Lower leg skin (tissue), 4 donors: ENCODE measurements at regions not wholly inside any gene's neighbourhood (a gene's known extent, or its start where the extent isn't known, plus 50 kb on each side); places are given as distances from the start of the nearest gene placed in this dataset.

Experiments
- DNase-seq, 2 donors: peaks; one replicate each; pipeline ENCODE4 v3.0.0-alpha.2; 2019; ENCODE audit warnings: low spot score in 2 of 2
- H3K4me3 ChIP-seq: fragments of 200-600 bp; sonication (generic); 2 replicates; pipeline ENCODE4 v1.5.1; 2017; ENCODE audit warnings: mild to moderate bottlenecking, low read depth; ENCODE audit not compliant: poor library complexity, severe bottlenecking
- CTCF ChIP-seq, 3 donors: fragments of 450-650 bp; IDR thresholded peaks; one replicate each; pipeline ENCODE4 v1.5.1; 2016; ENCODE audit warnings: antibody characterized with exemption in 3 of 3, mild to moderate bottlenecking in 3 of 3, moderate library complexity in 2 of 3
- POLR2A ChIP-seq, 2 donors: fragments of 450-650 bp; IDR thresholded peaks; one replicate each; pipeline ENCODE4 v1.6.1; 2016 to 2017; ENCODE audit warnings: antibody characterized with exemption in 2 of 2, mild to moderate bottlenecking in 1 of 2, moderate library complexity in 1 of 2
- WGBS, 2 donors: methylation state at CpG; one replicate each; pipeline ENCODE4 v1.1.5; 2018; 5-methylcytosine and 5-hydroxymethylcytosine counted together
- intact Hi-C: fragments of 100-400 bp; cut with DNase I; formaldehyde crosslinking; loops from one replicate; pipeline ENCODE4 v1.15.0; 2023; ENCODE audit warnings: low total_unique reads

DNA sequence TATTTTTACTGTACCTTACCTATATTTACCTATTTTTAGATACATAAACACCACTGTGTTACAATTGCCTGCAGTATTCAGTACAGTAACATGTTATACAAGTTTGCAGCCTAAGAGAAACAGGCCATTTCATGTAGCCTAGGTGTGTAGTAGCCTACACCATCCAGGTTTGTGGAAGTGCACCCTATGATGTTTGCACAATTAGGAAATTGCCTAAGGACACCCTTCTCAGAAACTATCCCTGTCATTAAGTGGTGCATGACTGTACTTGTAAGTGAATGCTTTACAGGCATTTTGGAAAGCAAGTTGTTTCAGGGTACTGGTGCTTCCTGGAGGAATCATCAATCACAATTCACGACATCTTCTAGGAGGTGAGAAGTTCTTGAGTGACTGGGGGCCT lies 991.8 kb upstream of the SLIT2 start:
- DNase-seq = no peak
- WGBS, 2 donors = 24 to 31% methylated on average over 1 of the region's 1 CpG
- no peak overlapping the region for H3K4me3 ChIP-seq
- no peak for TF ChIP-seq CTCF (IDR thresholded peaks at IDR 0.05)
- no peak for TF ChIP-seq POLR2A (IDR thresholded peaks at IDR 0.05)
- intact Hi-C loops = no loop called here

DNA sequence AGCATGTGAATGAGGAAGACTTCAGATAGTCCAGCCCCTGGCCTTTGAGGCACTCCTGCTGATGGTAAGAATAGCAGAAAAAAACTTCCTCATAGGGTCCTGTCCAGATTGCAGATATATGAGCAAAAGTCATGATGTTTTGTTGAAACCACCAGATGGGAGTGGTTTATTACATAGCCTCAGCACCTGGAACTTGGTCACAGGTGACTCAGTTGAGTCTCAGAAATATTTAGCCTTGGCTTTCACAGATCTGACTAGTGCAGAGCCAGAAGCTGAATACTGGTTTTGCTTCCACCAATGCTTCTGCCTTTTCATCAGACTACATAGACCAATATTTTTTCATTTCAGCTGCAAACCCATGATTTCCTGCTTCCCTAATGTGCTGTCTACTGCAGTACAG lies 994.9 kb upstream of the SLIT2 start:
- TF ChIP-seq POLR2A (IDR thresholded peaks at IDR 0.05) (no peak), CTCF (IDR thresholded peaks at IDR 0.05) (no peak)
- no peak for DNase-seq
- intact Hi-C loops = no loop called here
- H3K4me3 ChIP-seq = no peak overlapping the region

DNA sequence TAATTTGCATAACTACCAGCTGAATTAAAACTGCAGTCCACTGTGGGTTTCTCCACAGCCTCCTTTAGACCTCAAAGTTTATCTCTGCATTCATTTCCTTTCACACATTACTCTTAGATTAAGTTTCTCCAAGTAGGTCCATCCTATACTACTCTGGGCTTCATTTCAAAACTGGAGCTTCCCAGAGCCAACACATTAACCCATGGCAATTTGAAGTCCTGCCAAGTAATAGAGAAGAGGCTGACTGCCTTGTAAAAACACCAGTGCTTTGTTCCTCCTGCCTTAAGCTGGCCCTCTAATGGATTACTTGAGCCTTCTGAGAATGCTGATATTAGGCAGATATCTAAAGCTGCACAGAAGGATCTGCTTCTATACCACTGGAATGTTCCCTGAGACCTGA lies 997.2 kb upstream of the SLIT2 start:
- H3K4me3 ChIP-seq = no peak overlapping the region
- intact Hi-C loops = no loop called here
- DNase-seq = no peak
- TF ChIP-seq POLR2A (IDR thresholded peaks at IDR 0.05) = no peak
- no peak for TF ChIP-seq CTCF (IDR thresholded peaks at IDR 0.05)

- no peak overlapping the region for H3K4me3 ChIP-seq
- no peak for DNase-seq
- WGBS, 2 donors = 83 to 85% methylated on average over 4 of the region's 4 CpGs
- intact Hi-C loops = no loop called here
- TF ChIP-seq CTCF (IDR thresholded peaks at IDR 0.05) (no peak), POLR2A (IDR thresholded peaks at IDR 0.05) (no peak)
Observed at GRCh38 chr4:19248023-19248422, 1003.7 kb upstream of the SLIT2 start.

GRCh38 chr4:19241895-19242294 lies 1009.8 kb upstream of the SLIT2 start:
- DNase-seq = no peak
- 61 to 72% methylated on average over 4 of the region's 4 CpGs for WGBS, 2 donors
- no peak overlapping the region for H3K4me3 ChIP-seq
- TF ChIP-seq POLR2A (IDR thresholded peaks at IDR 0.05) (no peak), CTCF (IDR thresholded peaks at IDR 0.05) (no peak)
- intact Hi-C loops = no loop called here

DNA sequence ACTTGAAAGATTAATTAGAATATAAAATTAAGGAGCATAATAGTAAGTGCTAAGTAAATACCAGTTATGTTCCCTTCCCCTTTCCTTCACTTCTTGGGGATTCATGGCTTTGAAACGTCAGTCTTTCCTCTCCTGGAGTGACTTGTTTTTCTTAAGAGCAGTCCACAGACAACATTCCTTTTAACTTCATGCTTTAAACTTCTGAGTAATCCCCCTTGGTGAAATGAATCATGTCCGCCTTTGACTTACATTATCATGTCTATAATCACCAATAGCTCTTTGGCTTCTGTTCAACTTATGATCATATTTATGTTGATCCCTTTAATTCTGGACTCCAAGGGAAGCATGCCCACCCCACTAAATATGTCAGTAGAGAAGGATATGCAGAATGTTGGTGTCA lies 1012.1 kb upstream of the SLIT2 start:
- no peak for DNase-seq
- TF ChIP-seq POLR2A (IDR thresholded peaks at IDR 0.05) (no peak), CTCF (IDR thresholded peaks at IDR 0.05) (no peak)
- no peak overlapping the region for H3K4me3 ChIP-seq
- intact Hi-C loops = no loop called here
- WGBS, 2 donors = 52 to 65% methylated on average over 2 of the region's 2 CpGs
